GM13976 (cell line): ENCODE measurements at regions not wholly inside any gene's neighbourhood (a gene's known extent, or its start where the extent isn't known, plus 50 kb on each side); places are given as distances from the start of the nearest gene placed in this dataset.

Source experiments
- DNase-seq: peaks from one replicate; pipeline ENCODE4 v3.0.0; 2012; ENCODE audit warnings: low spot score
- CTCF ChIP-seq: IDR thresholded peaks from 2 replicates; pipeline ENCODE4 v1.5.1; 2012; ENCODE audit warnings: borderline replicate concordance, mild to moderate bottlenecking; ENCODE audit not compliant: insufficient read depth; ENCODE audit errors: extremely low read depth, missing control alignments, control extremely low read depth
- in situ Hi-C: fragments of 300-500 bp; cut with MboI; formaldehyde crosslinking; loops from one replicate; pipeline ENCODE4 v1.12.0; 2022; ENCODE audit warnings: low sequenced_read_pairs, mixed read lengths, inconsistent platforms; ENCODE audit not compliant: unreplicated experiment

- no peak for TF ChIP-seq CTCF
- in situ Hi-C loops: no loop called here
- DNase-seq: no peak
These were observed 425.7 kb upstream of the SEMA3D start for GRCh38 chr7:85612514-85612913.

DNA sequence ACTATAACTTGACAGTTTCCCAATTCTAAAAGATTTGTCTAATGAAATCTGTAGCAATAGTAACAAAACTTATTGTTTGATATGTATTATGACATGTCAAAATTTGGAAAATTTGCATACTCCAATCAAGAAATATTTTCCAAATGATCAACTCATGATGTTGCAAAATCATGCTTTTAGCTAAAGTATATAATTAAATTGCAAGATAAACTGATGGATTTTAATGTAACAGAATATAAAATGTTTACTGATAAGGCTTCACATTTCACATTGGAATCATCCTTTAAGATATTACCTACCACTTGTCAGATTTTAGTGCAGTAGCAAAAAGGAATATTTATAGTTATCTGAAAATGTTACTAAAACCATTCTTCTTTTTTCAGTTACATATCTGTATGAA lies 421.9 kb upstream of the SEMA3D start:
- no peak for DNase-seq
- TF ChIP-seq CTCF: no peak
- in situ Hi-C loops: no loop called here

GRCh38 chr7:85602196-85602595 lies 415.3 kb upstream of the SEMA3D start:
- no peak for DNase-seq
- TF ChIP-seq CTCF: no peak
- in situ Hi-C loops: no loop called here

DNA sequence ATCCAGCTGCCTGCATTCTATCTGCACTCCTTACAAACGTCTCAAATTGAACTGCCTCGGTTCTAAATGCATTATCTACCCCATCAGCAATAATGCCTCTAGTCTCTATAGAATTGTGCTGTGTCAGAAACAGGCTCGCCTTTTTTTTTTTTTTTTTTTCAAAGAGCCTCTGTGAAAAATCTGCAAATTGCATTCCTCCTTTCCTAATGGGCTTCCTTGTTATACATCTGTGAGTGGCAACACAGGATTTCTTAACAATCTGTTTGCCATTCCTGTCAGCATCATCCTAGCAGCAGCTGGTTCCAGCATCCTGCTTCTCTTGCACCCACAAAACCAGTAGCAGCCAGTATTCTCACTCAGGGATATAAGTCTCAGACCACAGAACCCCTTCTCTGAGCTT lies 413.5 kb upstream of the SEMA3D start:
- no peak for TF ChIP-seq CTCF
- in situ Hi-C loops: no loop called here
- no peak for DNase-seq

DNA sequence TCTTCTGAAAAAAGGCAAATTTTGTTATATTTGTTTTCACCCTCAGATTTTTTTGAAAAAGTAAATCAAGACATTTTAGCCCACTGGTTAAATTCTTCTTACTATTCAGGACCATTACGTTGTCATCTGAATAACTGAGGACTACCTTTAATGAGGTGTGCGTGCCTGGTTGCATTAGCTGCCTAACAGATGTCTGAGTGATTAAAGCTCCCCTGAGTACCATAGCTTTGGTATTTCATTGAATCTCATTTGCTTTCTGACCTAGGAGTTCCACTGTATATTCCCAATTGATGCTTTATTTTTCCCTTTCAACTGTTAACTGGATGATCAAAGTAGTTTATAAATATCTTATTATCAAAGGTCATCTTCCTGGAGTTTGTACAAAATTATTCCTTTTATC lies 410.0 kb upstream of the SEMA3D start:
- in situ Hi-C loops: no loop called here

GRCh38 chr7:85595750-85596178 lies 408.9 kb upstream of the SEMA3D start:
- in situ Hi-C loops: no loop called here
- DNase-seq: no peak
- no peak for TF ChIP-seq CTCF

More for the DNA sequence above, 410.0 kb upstream of the SEMA3D start:
- DNase-seq: no peak
- TF ChIP-seq CTCF: no peak

GRCh38 chr7:85593355-85593754 lies 406.5 kb upstream of the SEMA3D start:
- in situ Hi-C loops: no loop called here
- no peak for DNase-seq
- no peak for TF ChIP-seq CTCF
